Brain microvascular endothelial cell (primary cell): ENCODE measurements at regions not wholly inside any gene's neighbourhood (a gene's known extent, or its start where the extent isn't known, plus 50 kb on each side); places are given as distances from the start of the nearest gene placed in this dataset.

Experiments
- DNase-seq: peaks from one replicate; pipeline ENCODE4 v3.0.0-alpha.2; 2020
- H3K27ac ChIP-seq: fragments of 250-450 bp; sonication (Bioruptor Pico); 2 replicates; pipeline ENCODE4 v1.5.1; 2020; ENCODE audit warnings: mild to moderate bottlenecking, moderate library complexity
- H3K27me3 ChIP-seq: fragments of 250-450 bp; sonication (Bioruptor Pico); replicated peaks from 2 replicates; pipeline ENCODE4 v1.5.1; 2020; ENCODE audit warnings: mild to moderate bottlenecking
- H3K36me3 ChIP-seq: fragments of 250-450 bp; sonication (Bioruptor Pico); replicated peaks from 2 replicates; pipeline ENCODE4 v1.5.1; 2020; ENCODE audit warnings: mild to moderate bottlenecking
- H3K4me3 ChIP-seq: 2 replicates; pipeline ENCODE4 v1.5.1; 2011; ENCODE audit warnings: low read depth, mild to moderate bottlenecking, control low read depth, low read length, moderate library complexity
- in situ Hi-C: cut with HindIII; loops from 2 replicates; pipeline ENCODE4 v1.10.0; 2017; ENCODE audit warnings: low sequenced_read_pairs, low pct_ligation_motif_present
- TF ChIP-seq, protein P1 (sequence below): IDR thresholded peaks from 2 replicates; pipeline ENCODE4 v1.5.1; 2011; ENCODE audit warnings: low read depth, mild to moderate bottlenecking, moderate library complexity, low read length, control low read depth, inconsistent platforms; ENCODE audit errors: missing control alignments

GRCh38 chr12:14065616-14066015 lies 84.2 kb upstream of the GRIN2B start:
- Histone ChIP-seq H3K27me3 (no peaks in the 10 kb centered on the region), H3K4me3 (no peak overlapping the region), H3K27ac (no peak overlapping the region), H3K36me3 (no peaks in the 10 kb centered on the region)
- no peak for DNase-seq
- TF ChIP-seq, protein P1, sequence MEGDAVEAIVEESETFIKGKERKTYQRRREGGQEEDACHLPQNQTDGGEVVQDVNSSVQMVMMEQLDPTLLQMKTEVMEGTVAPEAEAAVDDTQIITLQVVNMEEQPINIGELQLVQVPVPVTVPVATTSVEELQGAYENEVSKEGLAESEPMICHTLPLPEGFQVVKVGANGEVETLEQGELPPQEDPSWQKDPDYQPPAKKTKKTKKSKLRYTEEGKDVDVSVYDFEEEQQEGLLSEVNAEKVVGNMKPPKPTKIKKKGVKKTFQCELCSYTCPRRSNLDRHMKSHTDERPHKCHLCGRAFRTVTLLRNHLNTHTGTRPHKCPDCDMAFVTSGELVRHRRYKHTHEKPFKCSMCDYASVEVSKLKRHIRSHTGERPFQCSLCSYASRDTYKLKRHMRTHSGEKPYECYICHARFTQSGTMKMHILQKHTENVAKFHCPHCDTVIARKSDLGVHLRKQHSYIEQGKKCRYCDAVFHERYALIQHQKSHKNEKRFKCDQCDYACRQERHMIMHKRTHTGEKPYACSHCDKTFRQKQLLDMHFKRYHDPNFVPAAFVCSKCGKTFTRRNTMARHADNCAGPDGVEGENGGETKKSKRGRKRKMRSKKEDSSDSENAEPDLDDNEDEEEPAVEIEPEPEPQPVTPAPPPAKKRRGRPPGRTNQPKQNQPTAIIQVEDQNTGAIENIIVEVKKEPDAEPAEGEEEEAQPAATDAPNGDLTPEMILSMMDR, result no peak
- in situ Hi-C loops, result no loop called here

GRCh38 chr12:14066021-14066420 lies 84.6 kb upstream of the GRIN2B start:
- DNase-seq, result no peak
- in situ Hi-C loops, result no loop called here
- TF ChIP-seq, protein P1, result no peak

GRCh38 chr12:14068961-14069360 lies 87.6 kb upstream of the GRIN2B start:
- H3K27me3 ChIP-seq, result no peaks in the 10 kb centered on the region
- no peak for DNase-seq
- no peaks in the 10 kb centered on the region for H3K36me3 ChIP-seq
- in situ Hi-C loops, result no loop called here
- no peak overlapping the region for H3K4me3 ChIP-seq
- H3K27ac ChIP-seq, result no peak overlapping the region
- TF ChIP-seq, protein P1, result no peak

More at GRCh38 chr12:14066021-14066420, 84.6 kb upstream of the GRIN2B start:
- no peaks in the 10 kb centered on the region for H3K27me3 ChIP-seq
- H3K36me3 ChIP-seq, result no peaks in the 10 kb centered on the region
- H3K27ac ChIP-seq, result no peak overlapping the region
- no peak overlapping the region for H3K4me3 ChIP-seq

GRCh38 chr12:14071833-14072232 lies 90.4 kb upstream of the GRIN2B start:
- Histone ChIP-seq H3K36me3 (no peaks in the 10 kb centered on the region), H3K27me3 (no peaks in the 10 kb centered on the region), H3K27ac (no peak overlapping the region), H3K4me3 (no peak overlapping the region)
- no peak for DNase-seq
- in situ Hi-C loops, result no loop called here
- TF ChIP-seq, protein P1, result no peak

DNA sequence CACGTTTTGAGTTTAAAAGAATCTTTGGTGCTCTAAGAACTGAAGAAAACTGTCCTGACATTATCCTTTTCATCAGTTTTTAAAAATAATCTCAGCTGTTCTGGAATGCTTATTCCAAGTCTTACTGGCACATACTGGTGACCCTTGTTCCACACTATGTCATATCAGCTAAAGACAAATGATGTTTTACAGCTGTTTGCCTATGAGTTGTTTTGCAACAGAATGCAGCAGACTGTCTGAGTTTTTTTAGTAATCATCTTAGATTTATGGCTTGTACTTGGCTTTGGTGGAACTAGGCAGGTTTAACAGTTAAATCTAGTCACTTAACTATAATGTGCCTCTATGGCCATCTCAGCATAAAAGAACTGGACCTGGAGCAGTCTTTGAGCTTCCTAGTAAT lies 91.6 kb upstream of the GRIN2B start:
- Histone ChIP-seq H3K27me3 (no peaks in the 10 kb centered on the region), H3K36me3 (no peaks in the 10 kb centered on the region), H3K4me3 (no peak overlapping the region), H3K27ac (no peak overlapping the region)
- TF ChIP-seq, protein P1, result no peak
- in situ Hi-C loops, result no loop called here
- DNase-seq, result no peak

DNA sequence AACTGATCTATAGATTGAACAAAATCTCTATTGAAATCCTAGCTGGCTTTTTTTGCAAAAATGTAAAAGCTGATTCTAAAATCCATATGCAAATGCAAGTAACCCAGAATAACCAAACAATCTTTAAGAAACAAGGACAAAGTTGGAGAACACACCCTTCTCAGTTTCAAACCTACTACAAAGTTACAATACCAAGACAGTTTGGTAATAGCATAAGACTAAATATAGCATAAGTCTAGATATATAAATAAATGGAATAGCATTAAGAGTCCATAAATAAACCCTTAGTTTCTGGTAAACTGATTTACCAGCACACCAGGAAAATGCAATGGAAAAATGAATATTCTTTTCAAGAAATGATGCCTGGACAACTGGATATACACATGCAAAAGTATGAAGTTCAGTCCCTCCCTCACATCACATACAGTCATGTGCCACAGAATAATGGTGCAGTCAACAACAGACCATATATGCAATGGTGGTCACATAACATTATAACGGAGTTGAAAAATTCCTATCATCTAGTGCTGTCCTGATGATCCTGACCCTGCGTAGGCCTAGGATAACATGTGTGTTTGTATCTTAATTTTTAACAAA lies 94.5 kb upstream of the GRIN2B start:
- TF ChIP-seq, protein P1, result no peak
- no peaks in the 10 kb centered on the region for H3K27me3 ChIP-seq
- DNase-seq, result no peak
- in situ Hi-C loops, result no loop called here
- H3K27ac ChIP-seq, result no peak overlapping the region
- H3K4me3 ChIP-seq, result no peak overlapping the region
- H3K36me3 ChIP-seq, result no peaks in the 10 kb centered on the region
